B cell (primary cell): ENCODE measurements at regions not wholly inside any gene's neighbourhood (a gene's known extent, or its start where the extent isn't known, plus 50 kb on each side); places are given as distances from the start of the nearest gene placed in this dataset.

Source experiments
- ATAC-seq: fragments of 200-7000 bp; cut with Tn5 transposase; one replicate; pipeline ENCODE4 v1.10.0; 2021; ENCODE audit warnings: low read depth, mild to moderate bottlenecking, moderate number of reproducible peaks, moderate library complexity
- CTCF ChIA-PET: fragments of 350-600 bp; sonication (Branson Sonifier 250); formaldehyde crosslinking; loops from one replicate; lab custom pipeline; 2021; ENCODE audit warnings: antibody characterized with exemption, inconsistent platforms; lab: Charles Lee
- POLR2A ChIA-PET: fragments of 350-600 bp; sonication (Branson Sonifier 250); formaldehyde crosslinking; loops from one replicate; lab custom pipeline; 2021; ENCODE audit warnings: antibody characterized with exemption; lab: Charles Lee
- DNase-seq: peaks from one replicate; pipeline ENCODE4 v3.0.0; 2013
- H2AFZ ChIP-seq: 2 replicates; pipeline ENCODE4 v1.6.1; 2012; ENCODE audit warnings: mild to moderate bottlenecking, low read depth, low read length; ENCODE audit not compliant: insufficient read depth, poor library complexity, severe bottlenecking
- H3K27ac ChIP-seq, 2 donors: 1 replicate in 1 of 2; 2 replicates in 1 of 2; pipeline ENCODE4 v1.5.1; 2012 to 2013; ENCODE audit warnings: low read length in 2 of 2, mild to moderate bottlenecking in 2 of 2, moderate library complexity in 1 of 2
- H3K27me3 ChIP-seq, 4 experiments: fragments of 200-600 bp in 1 of 4; sonication (generic) in 1 of 4; replicated peaks in 1 of 4; 1 replicate in 2 of 4; 2 replicates in 2 of 4; pipeline versions ENCODE4 v1.6.1 to v1.7.0; 2013 to 2016; ENCODE audit warnings: low read length in 3 of 4, mild to moderate bottlenecking in 2 of 4, mixed read lengths in 1 of 4, moderate library complexity in 1 of 4; ENCODE audit not compliant: insufficient read depth in 4 of 4, control insufficient read depth in 3 of 4; ENCODE audit errors: control extremely low read depth in 1 of 4
- H3K36me3 ChIP-seq, 2 experiments: replicated peaks in 1 of 2; 1 replicate in 1 of 2; 2 replicates in 1 of 2; pipeline versions ENCODE4 v1.6.1 to v1.7.1; 2013; ENCODE audit warnings: low read length in 1 of 2; ENCODE audit not compliant: insufficient read depth in 2 of 2, control insufficient read depth in 1 of 2; ENCODE audit errors: control extremely low read depth in 1 of 2, extremely low read depth in 1 of 2
- H3K4me1 ChIP-seq, 2 donors: fragments of 200-600 bp in 1 of 2; sonication (generic) in 1 of 2; 1 replicate in 1 of 2; 2 replicates in 1 of 2; pipeline versions ENCODE4 v1.5.1 to v1.6.1; 2013 to 2017; ENCODE audit warnings: low read length in 2 of 2; ENCODE audit not compliant: control insufficient read depth in 2 of 2, insufficient read depth in 2 of 2
- H3K4me2 ChIP-seq: replicated peaks from 2 replicates; pipeline ENCODE3; 2012; ENCODE audit warnings: mild to moderate bottlenecking, low read depth, low read length; ENCODE audit not compliant: poor library complexity, severe bottlenecking
- H3K4me3 ChIP-seq, 5 experiments: fragments of 200-600 bp in 1 of 5; sonication (generic) in 1 of 5; 1 replicate in 3 of 5; 2 replicates in 2 of 5; pipeline versions ENCODE4 v1.5.1 to v1.7.0; 2011 to 2016; ENCODE audit warnings: low read length in 4 of 5, mild to moderate bottlenecking in 4 of 5, low read depth in 2 of 5, control low read depth in 1 of 5, moderate library complexity in 1 of 5; ENCODE audit not compliant: insufficient read depth in 1 of 5; ENCODE audit errors: control extremely low read depth in 1 of 5, extremely low read depth in 1 of 5
- H3K79me2 ChIP-seq: fragments of 200-600 bp; sonication (generic); one replicate; pipeline ENCODE4 v1.6.0; 2016; ENCODE audit warnings: low read length; ENCODE audit not compliant: control insufficient read depth, insufficient read depth
- H3K9ac ChIP-seq: fragments of 200-600 bp; sonication (generic); 2 replicates; pipeline ENCODE4 v1.6.1; 2017; ENCODE audit warnings: mild to moderate bottlenecking, low read length, moderate library complexity
- H3K9me3 ChIP-seq, 3 donors: one replicate each; pipeline versions ENCODE4 v1.6.1 to v1.7.1; 2013; ENCODE audit warnings: low read length in 2 of 3; ENCODE audit not compliant: control insufficient read depth in 2 of 3, insufficient read depth in 1 of 3; ENCODE audit errors: control extremely low read depth in 1 of 3
- H4K20me1 ChIP-seq: 2 replicates; pipeline ENCODE4 v1.6.0; 2012; ENCODE audit warnings: mild to moderate bottlenecking, low read length; ENCODE audit not compliant: insufficient read depth, control insufficient read depth, poor library complexity, severe bottlenecking
- H3K27ac Mint-ChIP-seq: one replicate; pipeline ENCODE4 v1.8.0; 2021; ENCODE audit warnings: mixed read lengths
- H3K27me3 Mint-ChIP-seq: one replicate; pipeline ENCODE4 v1.8.0; 2021; ENCODE audit warnings: mixed read lengths
- H3K4me1 Mint-ChIP-seq: one replicate; pipeline ENCODE4 v1.8.0; 2021; ENCODE audit warnings: mixed read lengths
- H3K4me3 Mint-ChIP-seq: one replicate; pipeline ENCODE4 v1.8.0; 2021; ENCODE audit warnings: mixed read lengths
- H3K9me3 Mint-ChIP-seq: one replicate; pipeline ENCODE4 v1.8.0; 2022; ENCODE audit warnings: mixed read lengths; ENCODE audit not compliant: insufficient read depth
- EZH2 ChIP-seq: IDR thresholded peaks from 2 replicates; pipeline ENCODE4 v1.6.1; 2012; ENCODE audit warnings: borderline replicate concordance, low read depth, mild to moderate bottlenecking, moderate library complexity, low read length; ENCODE audit not compliant: insufficient read depth, poor library complexity, severe bottlenecking
- WGBS: methylation state at CpG from one replicate; pipeline ENCODE4 v1.1.5; 2013; ENCODE audit warnings: missing lambda C conversion rate; ENCODE audit not compliant: insufficient coverage; 5-methylcytosine and 5-hydroxymethylcytosine counted together
- intact Hi-C: fragments of 100-400 bp; cut with micrococcal nuclease; formaldehyde crosslinking; loops from one replicate; pipeline ENCODE4 v1.10.0; 2022
- TF ChIP-seq, protein P1 (sequence below): fragments of 200-600 bp; IDR thresholded peaks from one replicate; pipeline ENCODE4 v1.8.0; 2022; ENCODE audit warnings: antibody characterized with exemption, mild to moderate bottlenecking

DNA sequence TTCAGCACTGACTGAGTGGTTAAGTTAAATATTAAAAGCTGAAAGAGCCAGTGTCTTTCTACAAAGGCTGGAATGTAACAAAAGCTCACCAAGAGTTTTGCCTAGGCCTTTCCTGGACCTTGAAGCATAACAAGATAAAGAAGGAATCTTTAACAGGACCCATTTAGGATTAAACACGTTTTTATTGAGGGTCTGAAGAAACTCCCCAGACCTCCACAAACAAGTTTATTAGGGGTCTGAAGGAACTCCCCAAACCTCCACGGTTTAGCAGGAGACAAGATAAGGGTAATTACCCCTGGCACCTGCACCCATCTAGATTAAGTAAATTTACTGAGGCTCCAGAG lies 104.0 kb downstream of the ACAA2 start:
- no peak for TF ChIP-seq EZH2
- TF ChIP-seq, protein P1, sequence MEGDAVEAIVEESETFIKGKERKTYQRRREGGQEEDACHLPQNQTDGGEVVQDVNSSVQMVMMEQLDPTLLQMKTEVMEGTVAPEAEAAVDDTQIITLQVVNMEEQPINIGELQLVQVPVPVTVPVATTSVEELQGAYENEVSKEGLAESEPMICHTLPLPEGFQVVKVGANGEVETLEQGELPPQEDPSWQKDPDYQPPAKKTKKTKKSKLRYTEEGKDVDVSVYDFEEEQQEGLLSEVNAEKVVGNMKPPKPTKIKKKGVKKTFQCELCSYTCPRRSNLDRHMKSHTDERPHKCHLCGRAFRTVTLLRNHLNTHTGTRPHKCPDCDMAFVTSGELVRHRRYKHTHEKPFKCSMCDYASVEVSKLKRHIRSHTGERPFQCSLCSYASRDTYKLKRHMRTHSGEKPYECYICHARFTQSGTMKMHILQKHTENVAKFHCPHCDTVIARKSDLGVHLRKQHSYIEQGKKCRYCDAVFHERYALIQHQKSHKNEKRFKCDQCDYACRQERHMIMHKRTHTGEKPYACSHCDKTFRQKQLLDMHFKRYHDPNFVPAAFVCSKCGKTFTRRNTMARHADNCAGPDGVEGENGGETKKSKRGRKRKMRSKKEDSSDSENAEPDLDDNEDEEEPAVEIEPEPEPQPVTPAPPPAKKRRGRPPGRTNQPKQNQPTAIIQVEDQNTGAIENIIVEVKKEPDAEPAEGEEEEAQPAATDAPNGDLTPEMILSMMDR: no peak
- H4K20me1 ChIP-seq: no peaks in the 10 kb centered on the region
- H2AFZ ChIP-seq: no peak overlapping the region
- no peaks in the 10 kb centered on the region for H3K9me3 Mint-ChIP-seq
- intact Hi-C loops: no loop called here
- no peaks in the 10 kb centered on the region for H3K4me1 Mint-ChIP-seq
- no peaks in the 10 kb centered on the region for H3K4me1 ChIP-seq
- H3K27ac Mint-ChIP-seq: no peak overlapping the region
- H3K4me3 Mint-ChIP-seq: no peak overlapping the region
- H3K27me3 Mint-ChIP-seq: peaks cover 16% of the 10 kb centered on the region
- no peak overlapping the region for H3K27ac ChIP-seq
- no peak overlapping the region for H3K4me3 ChIP-seq
- DNase-seq (no peak), ATAC-seq (no peak)
- CTCF ChIA-PET: no interaction called here
- H3K27me3 ChIP-seq: no peaks in the 10 kb centered on the region
- H3K9ac ChIP-seq: no peak overlapping the region
- POLR2A ChIA-PET: no interaction called here
- H3K4me2 ChIP-seq: no peak overlapping the region
- no CpG with 5 or more reads among the region's 2 CpGs for WGBS
- no peaks in the 10 kb centered on the region for H3K36me3 ChIP-seq
- peaks cover 0 to 1% (median 0%) of the 10 kb centered on the region in 3 donors for H3K9me3 ChIP-seq
- no peaks in the 10 kb centered on the region for H3K79me2 ChIP-seq

- Histone ChIP-seq H4K20me1 (no peaks in the 10 kb centered on the region), H3K79me2 (no peaks in the 10 kb centered on the region), H3K9me3 (peaks cover 0 to 1% (median 0%) of the 10 kb centered on the region in 3 donors), H3K4me2 (no peak overlapping the region), H3K27ac (no peak overlapping the region), H3K27me3 (no peaks in the 10 kb centered on the region), H3K9ac (no peak overlapping the region), H3K4me1 (no peaks in the 10 kb centered on the region), H3K36me3 (no peaks in the 10 kb centered on the region), H2AFZ (no peak overlapping the region), H3K4me3 (no peak overlapping the region)
- Mint-ChIP-seq H3K9me3 (no peaks in the 10 kb centered on the region), H3K4me1 (no peaks in the 10 kb centered on the region), H3K4me3 (no peak overlapping the region), H3K27me3 (peaks cover 17% of the 10 kb centered on the region), H3K27ac (no peak overlapping the region)
- WGBS: 95% methylated on average over 2 of the region's 6 CpGs
- POLR2A ChIA-PET: interaction anchor here (0.7 kb wide), 1 partner anchor 25 kb away, joined by 3 read pairs; no protein-coding TSS in a partner anchor
- CTCF ChIA-PET: no interaction called here
- intact Hi-C loops: no loop called here
- ATAC-seq: no peak
- no peak for DNase-seq
- TF ChIP-seq, protein P1: no peak
- TF ChIP-seq EZH2: no peak
Measured at GRCh38 chr18:49708662-49709346, 104.5 kb downstream of the ACAA2 start.
